Retinal pigment epithelial cell (primary cell): ENCODE measurements at regions not wholly inside any gene's neighbourhood (a gene's known extent, or its start where the extent isn't known, plus 50 kb on each side); places are given as distances from the start of the nearest gene placed in this dataset.

Experiments used
- DNase-seq: peaks from one replicate; pipeline ENCODE4 v3.0.0-alpha.2; 2010; ENCODE audit warnings: low read depth
- H3K4me3 ChIP-seq: 2 replicates; pipeline ENCODE4 v1.5.1; 2011; ENCODE audit warnings: mild to moderate bottlenecking, low read length, control low read depth, moderate library complexity
- TF ChIP-seq, protein P1 (sequence below): conservative IDR thresholded peaks from 2 replicates; pipeline ENCODE4 v1.5.1; 2011; ENCODE audit warnings: low read depth, low read length, control low read depth, inconsistent platforms

DNA sequence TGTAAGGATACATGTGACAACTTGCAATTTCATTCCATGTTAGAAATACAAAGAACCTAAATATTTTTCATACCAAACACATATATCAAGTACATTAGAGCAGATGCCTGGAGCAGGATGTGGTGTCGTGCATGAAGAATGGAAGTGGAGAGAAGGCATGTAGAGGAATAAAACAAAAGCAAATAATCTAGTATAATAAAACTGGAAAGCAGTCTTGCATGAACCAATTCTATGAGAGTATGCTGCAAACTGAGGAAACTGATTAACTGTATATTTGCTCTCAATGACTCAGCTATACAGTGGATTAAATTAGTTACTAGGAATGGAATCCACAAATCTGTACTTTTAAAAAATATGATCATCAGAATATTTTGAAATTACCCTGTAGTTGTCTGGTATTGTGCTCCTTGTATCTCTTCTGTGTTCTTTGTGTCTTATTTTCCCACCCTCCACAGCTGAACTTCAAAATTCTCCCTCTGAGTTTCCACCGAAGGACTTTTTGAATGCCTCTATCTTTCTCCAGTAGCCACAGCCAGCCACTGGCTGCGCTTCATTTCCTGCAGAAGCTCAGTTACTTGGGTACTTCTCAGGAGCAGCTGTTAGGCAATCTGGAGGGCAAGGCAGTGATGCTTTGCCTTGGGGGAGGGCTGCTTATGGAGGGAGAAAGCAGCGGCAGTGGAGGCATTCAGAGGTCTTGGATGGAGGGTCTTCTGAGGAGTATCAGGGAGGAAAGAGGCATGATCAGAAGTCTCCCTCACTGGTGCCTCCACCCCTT lies 608.0 kb downstream of the BRINP1 start:
- no peak for DNase-seq
- no peak overlapping the region for H3K4me3 ChIP-seq
- TF ChIP-seq, protein P1, sequence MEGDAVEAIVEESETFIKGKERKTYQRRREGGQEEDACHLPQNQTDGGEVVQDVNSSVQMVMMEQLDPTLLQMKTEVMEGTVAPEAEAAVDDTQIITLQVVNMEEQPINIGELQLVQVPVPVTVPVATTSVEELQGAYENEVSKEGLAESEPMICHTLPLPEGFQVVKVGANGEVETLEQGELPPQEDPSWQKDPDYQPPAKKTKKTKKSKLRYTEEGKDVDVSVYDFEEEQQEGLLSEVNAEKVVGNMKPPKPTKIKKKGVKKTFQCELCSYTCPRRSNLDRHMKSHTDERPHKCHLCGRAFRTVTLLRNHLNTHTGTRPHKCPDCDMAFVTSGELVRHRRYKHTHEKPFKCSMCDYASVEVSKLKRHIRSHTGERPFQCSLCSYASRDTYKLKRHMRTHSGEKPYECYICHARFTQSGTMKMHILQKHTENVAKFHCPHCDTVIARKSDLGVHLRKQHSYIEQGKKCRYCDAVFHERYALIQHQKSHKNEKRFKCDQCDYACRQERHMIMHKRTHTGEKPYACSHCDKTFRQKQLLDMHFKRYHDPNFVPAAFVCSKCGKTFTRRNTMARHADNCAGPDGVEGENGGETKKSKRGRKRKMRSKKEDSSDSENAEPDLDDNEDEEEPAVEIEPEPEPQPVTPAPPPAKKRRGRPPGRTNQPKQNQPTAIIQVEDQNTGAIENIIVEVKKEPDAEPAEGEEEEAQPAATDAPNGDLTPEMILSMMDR = no peak

DNA sequence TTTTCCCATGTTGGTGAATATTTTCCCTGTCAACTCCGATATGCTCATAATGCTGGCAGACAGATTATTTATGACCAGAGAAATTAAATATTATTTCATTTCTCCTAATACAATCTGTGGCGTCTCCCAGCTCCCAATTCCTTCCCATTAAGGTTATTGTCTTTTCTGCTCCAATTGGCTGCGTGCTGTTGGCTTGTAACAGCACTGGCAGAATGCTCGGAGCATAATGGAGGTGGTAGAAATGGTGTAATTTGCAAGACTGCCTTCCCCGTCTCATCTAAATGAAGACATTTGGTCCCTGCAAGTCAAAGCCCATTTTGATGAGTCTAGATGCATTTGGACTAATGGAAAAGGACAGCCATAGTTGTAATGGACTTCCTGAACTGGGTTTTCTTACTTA lies 601.7 kb downstream of the BRINP1 start:
- no peak for DNase-seq
- no peak overlapping the region for H3K4me3 ChIP-seq
- TF ChIP-seq, protein P1 = no peak

DNA sequence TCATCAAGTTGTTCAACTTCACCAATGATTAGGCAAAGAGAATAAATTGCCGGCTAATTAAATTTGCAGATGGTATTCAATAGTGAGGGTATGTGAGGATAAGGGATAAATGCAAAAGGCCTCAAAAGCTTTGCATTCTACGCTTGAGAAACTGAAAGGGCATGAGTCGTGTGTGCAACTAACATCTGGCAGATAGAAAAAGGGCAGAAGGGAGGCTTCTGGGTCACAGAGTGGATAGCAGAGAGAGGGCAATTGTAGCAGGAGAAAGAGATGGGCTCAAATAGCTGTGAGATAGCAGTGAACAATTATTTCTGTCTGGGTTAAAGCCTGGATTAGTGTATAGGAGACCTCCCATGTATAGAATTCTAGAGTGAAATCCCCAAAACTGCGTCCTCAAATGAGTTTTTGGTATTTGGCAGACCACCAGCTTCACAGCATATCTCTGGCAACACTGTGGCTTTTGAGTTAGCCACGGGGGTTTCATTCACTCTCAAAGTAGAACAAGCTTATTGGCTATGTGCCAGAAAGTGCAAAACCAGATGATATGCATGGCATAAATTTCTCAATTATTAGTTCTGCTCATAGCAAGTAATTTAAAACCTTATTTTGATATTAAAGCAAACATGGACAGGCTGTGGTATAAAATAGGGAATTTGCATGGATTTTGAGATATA lies 586.3 kb downstream of the BRINP1 start:
- DNase-seq = no peak
- H3K4me3 ChIP-seq = no peak overlapping the region
- TF ChIP-seq, protein P1 = no peak

DNA sequence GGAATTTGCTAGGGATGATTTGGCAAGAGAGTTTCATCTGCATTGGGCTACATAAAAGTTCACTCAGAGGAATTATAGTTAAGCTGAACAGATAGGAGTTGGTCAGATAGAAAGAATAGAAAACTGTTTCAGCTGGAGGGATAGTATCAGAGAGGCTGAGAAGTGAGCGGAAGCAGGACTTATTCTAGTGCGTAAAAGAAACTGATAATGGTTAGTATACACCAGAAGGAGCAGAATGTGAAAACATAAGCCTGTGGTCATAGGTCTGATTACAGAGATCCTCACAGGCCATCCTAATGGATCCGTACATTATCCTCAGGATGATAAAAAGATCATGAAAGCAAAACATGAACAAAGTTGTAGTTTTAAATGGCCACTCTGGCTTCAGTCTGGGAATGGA lies 585.2 kb downstream of the BRINP1 start:
- DNase-seq = no peak
- TF ChIP-seq, protein P1 = no peak
- no peak overlapping the region for H3K4me3 ChIP-seq

DNA sequence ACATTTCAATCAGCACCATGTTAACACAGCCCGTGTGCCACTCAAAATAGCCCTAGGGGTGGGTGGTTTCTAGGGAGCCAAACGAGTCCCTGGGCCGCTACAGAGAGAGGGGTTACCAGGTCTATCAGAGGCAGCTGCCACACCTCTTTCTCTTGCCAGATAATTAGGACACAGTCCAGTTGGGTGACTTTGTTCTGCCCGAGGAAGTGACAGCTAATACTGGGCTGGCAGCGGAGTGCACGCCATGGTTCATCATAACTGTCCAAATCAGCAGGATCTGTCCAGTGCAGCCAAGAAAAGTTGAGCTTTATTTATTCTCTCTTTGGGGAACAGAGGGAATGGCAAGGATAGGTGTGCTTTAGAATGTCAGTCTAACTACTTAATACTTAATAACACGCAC lies 583.8 kb downstream of the BRINP1 start:
- no peak for DNase-seq
- TF ChIP-seq, protein P1 = no peak
- no peak overlapping the region for H3K4me3 ChIP-seq

DNA sequence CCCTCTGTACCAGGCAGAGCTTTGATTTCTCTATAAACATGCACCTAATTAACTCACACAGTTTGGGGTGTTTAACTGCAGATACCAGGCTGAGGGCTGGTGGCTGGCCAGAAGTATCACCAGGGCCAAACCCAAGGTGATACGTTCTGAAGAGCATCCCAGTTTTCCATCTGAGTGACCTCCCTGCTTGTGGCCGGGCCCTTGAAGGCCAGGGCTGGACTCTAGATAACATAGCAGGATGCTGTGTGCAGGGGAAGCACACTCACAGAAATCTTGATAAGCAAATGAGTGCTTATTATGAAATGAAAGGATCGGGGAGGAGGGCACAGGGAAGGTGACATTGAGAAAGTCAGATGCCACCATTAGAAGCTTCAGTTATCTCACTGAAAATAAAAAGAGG lies 582.4 kb downstream of the BRINP1 start:
- TF ChIP-seq, protein P1 = no peak
- H3K4me3 ChIP-seq = no peak overlapping the region
- DNase-seq = no peak

DNA sequence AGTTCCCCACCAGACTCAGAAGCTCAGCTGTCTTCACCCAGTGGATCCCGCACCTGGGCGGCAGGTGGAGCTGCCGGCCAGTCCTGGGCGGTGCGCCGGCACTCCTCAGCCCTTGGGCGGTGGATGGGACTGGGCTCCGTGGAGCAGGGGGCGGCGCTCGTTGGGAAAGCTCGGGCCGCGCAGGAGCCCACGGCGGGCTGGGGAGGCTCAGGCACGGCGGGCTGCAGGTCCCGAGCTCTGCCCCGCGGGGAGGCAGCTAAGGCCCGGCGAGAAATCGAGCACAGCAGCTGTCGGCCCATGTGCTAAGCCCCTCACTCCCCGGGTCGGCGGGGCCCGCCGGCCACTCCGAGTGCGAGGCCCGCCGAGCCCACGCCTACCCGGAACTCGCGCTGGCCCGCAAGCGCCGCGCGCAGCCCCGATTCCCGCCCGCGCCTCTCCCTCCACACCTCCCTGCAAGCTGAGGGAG lies 560.0 kb downstream of the BRINP1 start:
- TF ChIP-seq, protein P1 = no peak
- H3K4me3 ChIP-seq = no peak overlapping the region
- DNase-seq = no peak
